ENCODE measurements at regions not wholly inside any gene's neighbourhood (a gene's known extent, or its start where the extent isn't known, plus 50 kb on each side); places are given as distances from the start of the nearest gene placed in this dataset.

- 86% methylated on average over 3 of the region's 3 CpGs for WGBS (ENCODE audit: low lambda C conversion rate, missing lambda C conversion rate)
These were observed 60.0 kb upstream of the BAIAP2L1 start for GRCh38 chr7:98460902-98461301.

DNA sequence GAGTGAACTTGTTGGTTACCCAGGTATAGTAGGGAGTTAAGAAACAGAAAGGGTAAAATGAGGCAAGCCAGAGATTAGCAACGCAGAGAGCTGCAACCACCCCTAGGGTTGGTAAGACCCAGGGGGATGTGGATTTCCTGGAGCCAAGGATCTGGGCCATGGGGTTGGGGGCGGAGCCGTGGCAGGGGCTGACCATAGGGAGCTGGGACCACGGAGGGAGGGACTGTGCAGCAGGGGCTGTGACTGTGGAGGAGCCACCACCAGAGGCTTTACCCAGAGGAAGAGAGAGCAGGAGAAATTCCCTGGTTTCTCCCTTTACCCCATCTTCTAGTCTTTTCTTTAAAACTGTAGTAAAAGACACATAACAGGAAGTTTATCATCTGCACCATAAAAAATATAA is 58.6 kb upstream of the BAIAP2L1 start:
- Histone ChIP-seq H3K4me3 (no peak overlapping the region), H3K4me2 (no peak overlapping the region), H2AFZ (no peak overlapping the region), H3K9me2 (replicated peaks; ENCODE audit: insufficient read depth) (no peaks in the 10 kb centered on the region), H3K27me3 (no peaks in the 10 kb centered on the region), H3K27ac (no peak overlapping the region), H3K9me3 (ENCODE audit: low read depth) (no peaks in the 10 kb centered on the region), H3K79me2 (no peaks in the 10 kb centered on the region), H3K4me1 (ENCODE audit: insufficient read depth) (no peaks in the 10 kb centered on the region), H3K36me3 (replicated peaks; ENCODE audit: insufficient read depth, low read depth) (no peaks in the 10 kb centered on the region), H4K20me1 (ENCODE audit: insufficient read depth, poor library complexity, severe bottlenecking) (no peaks in the 10 kb centered on the region)
- 64% methylated on average over 4 of the region's 4 CpGs for WGBS (ENCODE audit: low lambda C conversion rate, missing lambda C conversion rate)
- TF ChIP-seq EZH2phosphoT487 (IDR thresholded peaks at IDR 0.05; ENCODE audit: low read depth, severe bottlenecking, unreplicated experiment) (no peak), EZH2 (IDR thresholded peaks at IDR 0.05; ENCODE audit: borderline replicate concordance) (no peak), CTCF (IDR thresholded peaks at IDR 0.05; ENCODE audit: poor library complexity) (no peak)
- DNase-seq (ENCODE audit: low spot score) = no peak

More at GRCh38 chr7:98460902-98461301, 60.0 kb upstream of the BAIAP2L1 start:
- H3K4me3 ChIP-seq = no peak overlapping the region
- H2AFZ ChIP-seq = no peak overlapping the region
- TF ChIP-seq EZH2 (IDR thresholded peaks at IDR 0.05; ENCODE audit: borderline replicate concordance) = no peak
- no peak for TF ChIP-seq CTCF (IDR thresholded peaks at IDR 0.05; ENCODE audit: poor library complexity)
- TF ChIP-seq EZH2phosphoT487 (IDR thresholded peaks at IDR 0.05; ENCODE audit: low read depth, severe bottlenecking, unreplicated experiment) = no peak
- H4K20me1 ChIP-seq (ENCODE audit: insufficient read depth, poor library complexity, severe bottlenecking) = no peaks in the 10 kb centered on the region
- no peaks in the 10 kb centered on the region for H3K27me3 ChIP-seq
- H3K4me2 ChIP-seq = no peak overlapping the region
- no peaks in the 10 kb centered on the region for H3K9me2 ChIP-seq (replicated peaks; ENCODE audit: insufficient read depth)
- H3K4me1 ChIP-seq (ENCODE audit: insufficient read depth) = no peaks in the 10 kb centered on the region
- no peak for DNase-seq (ENCODE audit: low spot score)
- H3K27ac ChIP-seq = no peak overlapping the region
- H3K36me3 ChIP-seq (replicated peaks; ENCODE audit: insufficient read depth, low read depth) = no peaks in the 10 kb centered on the region
- H3K9me3 ChIP-seq (ENCODE audit: low read depth) = no peaks in the 10 kb centered on the region
- no peaks in the 10 kb centered on the region for H3K79me2 ChIP-seq

GRCh38 chr7:98458090-98458875 is 57.4 kb upstream of the BAIAP2L1 start:
- no peak overlapping the region for H3K4me2 ChIP-seq
- no peaks in the 10 kb centered on the region for H4K20me1 ChIP-seq (ENCODE audit: insufficient read depth, poor library complexity, severe bottlenecking)
- no peaks in the 10 kb centered on the region for H3K27me3 ChIP-seq
- H3K79me2 ChIP-seq = no peaks in the 10 kb centered on the region
- no peaks in the 10 kb centered on the region for H3K4me1 ChIP-seq (ENCODE audit: insufficient read depth)
- H3K4me3 ChIP-seq = no peak overlapping the region
- no peaks in the 10 kb centered on the region for H3K9me3 ChIP-seq (ENCODE audit: low read depth)
- H3K27ac ChIP-seq = no peak overlapping the region
- TF ChIP-seq CTCF (IDR thresholded peaks at IDR 0.05; ENCODE audit: poor library complexity) = no peak
- TF ChIP-seq EZH2phosphoT487 (IDR thresholded peaks at IDR 0.05; ENCODE audit: low read depth, severe bottlenecking, unreplicated experiment) = no peak
- no peak for TF ChIP-seq EZH2 (IDR thresholded peaks at IDR 0.05; ENCODE audit: borderline replicate concordance)
- no peaks in the 10 kb centered on the region for H3K9me2 ChIP-seq (replicated peaks; ENCODE audit: insufficient read depth)
- no peak overlapping the region for H2AFZ ChIP-seq
- DNase-seq (ENCODE audit: low spot score) = no peak
- no peaks in the 10 kb centered on the region for H3K36me3 ChIP-seq (replicated peaks; ENCODE audit: insufficient read depth, low read depth)
- 86% methylated on average over 16 of the region's 16 CpGs for WGBS (ENCODE audit: low lambda C conversion rate, missing lambda C conversion rate)
